Gastrocnemius medialis (tissue), 4 donors: ENCODE measurements at regions not wholly inside any gene's neighbourhood (a gene's known extent, or its start where the extent isn't known, plus 50 kb on each side); places are given as distances from the start of the nearest gene placed in this dataset.

ENCODE experiments used
- CTCF ChIP-seq, 5 experiments: fragments of 450-650 bp in 3 of 5; fragments of 200-600 bp in 2 of 5; sonication (generic) in 2 of 5; IDR thresholded peaks in 4 of 5; conservative IDR thresholded peaks in 1 of 5; 1 replicate in 4 of 5; 2 replicates in 1 of 5; pipeline ENCODE4 v1.5.1; 2016 to 2019; ENCODE audit warnings: antibody characterized with exemption in 5 of 5, mild to moderate bottlenecking in 3 of 5, moderate library complexity in 3 of 5
- POLR2A ChIP-seq, 2 donors: fragments of 450-650 bp; IDR thresholded peaks; one replicate each; pipeline ENCODE4 v1.6.1; 2017; ENCODE audit warnings: antibody characterized with exemption in 2 of 2, mild to moderate bottlenecking in 2 of 2, moderate library complexity in 2 of 2

- no peak for TF ChIP-seq CTCF (IDR thresholded peaks at IDR 0.05 in 4 of 5, conservative IDR thresholded peaks at IDR 0.05 in 1 of 5)
- no peak for TF ChIP-seq POLR2A (IDR thresholded peaks at IDR 0.05)
These were observed 202.3 kb downstream of the THBS2 start for GRCh38 chr6:169051371-169051770.
